Common myeloid progenitor, CD34-positive (primary cell): ENCODE measurements at regions not wholly inside any gene's neighbourhood (a gene's known extent, or its start where the extent isn't known, plus 50 kb on each side); places are given as distances from the start of the nearest gene placed in this dataset.

Source experiments
- CTCF ChIA-PET: fragments of 350-600 bp; sonication (Branson Sonifier 250); formaldehyde crosslinking; loops from one replicate; lab custom pipeline; 2021; ENCODE audit warnings: antibody characterized with exemption; lab: Charles Lee
- POLR2A ChIA-PET: fragments of 350-600 bp; sonication (Branson Sonifier 250); formaldehyde crosslinking; loops from one replicate; lab custom pipeline; 2021; ENCODE audit warnings: antibody characterized with exemption; lab: Charles Lee
- DNase-seq, 3 donors: peaks; one replicate each; pipeline versions ENCODE4 v3.0.0 to v3.0.0-alpha.2; 2013
- H3K27ac ChIP-seq, 2 experiments: 1 replicate in 1 of 2; 2 replicates in 1 of 2; pipeline ENCODE4 v1.7.0; 2013; ENCODE audit warnings: inconsistent platforms in 2 of 2, low read length in 2 of 2, mild to moderate bottlenecking in 2 of 2, low read depth in 1 of 2, moderate library complexity in 1 of 2; ENCODE audit not compliant: severe bottlenecking in 2 of 2, insufficient read depth in 1 of 2, poor library complexity in 1 of 2
- H3K27me3 ChIP-seq, 5 experiments: replicated peaks in 2 of 5; 1 replicate in 3 of 5; 2 replicates in 2 of 5; pipeline versions ENCODE4 v1.6.1 to v1.7.0; 2013; ENCODE audit warnings: low read length in 4 of 5, mild to moderate bottlenecking in 2 of 5, moderate library complexity in 2 of 5, inconsistent platforms in 1 of 5; ENCODE audit not compliant: insufficient read depth in 5 of 5, control insufficient read depth in 4 of 5
- H3K36me3 ChIP-seq, 4 experiments: 1 replicate in 2 of 4; 2 replicates in 2 of 4; pipeline versions ENCODE4 v1.6.1 to v1.7.0; 2013; ENCODE audit warnings: low read length in 3 of 4, control low read depth in 1 of 4, mild to moderate bottlenecking in 1 of 4; ENCODE audit not compliant: control insufficient read depth in 4 of 4, insufficient read depth in 4 of 4
- H3K4me1 ChIP-seq, 4 experiments: 1 replicate in 3 of 4; 2 replicates in 1 of 4; pipeline versions ENCODE4 v1.6.1 to v1.7.1; 2013; ENCODE audit warnings: low read length in 3 of 4, mild to moderate bottlenecking in 3 of 4, control low read depth in 1 of 4, inconsistent platforms in 1 of 4, moderate library complexity in 1 of 4; ENCODE audit not compliant: control insufficient read depth in 4 of 4, insufficient read depth in 4 of 4; ENCODE audit errors: control extremely low read depth in 1 of 4
- H3K4me3 ChIP-seq, 7 experiments: 1 replicate in 4 of 7; 2 replicates in 3 of 7; pipeline versions ENCODE4 v1.5.1 to v1.7.0; 2013; ENCODE audit warnings: mild to moderate bottlenecking in 7 of 7, low read length in 6 of 7, moderate library complexity in 6 of 7, inconsistent platforms in 2 of 7, low read depth in 2 of 7, control low read depth in 1 of 7; ENCODE audit not compliant: insufficient read depth in 4 of 7, control insufficient read depth in 1 of 7; ENCODE audit errors: extremely low read depth in 1 of 7
- H3K9me3 ChIP-seq, 5 experiments: 1 replicate in 4 of 5; 2 replicates in 1 of 5; pipeline versions ENCODE4 v1.6.1 to v1.7.1; 2013; ENCODE audit warnings: low read length in 4 of 5, mild to moderate bottlenecking in 2 of 5, inconsistent platforms in 1 of 5, low read depth in 1 of 5, moderate library complexity in 1 of 5; ENCODE audit not compliant: control insufficient read depth in 4 of 5, insufficient read depth in 2 of 5; ENCODE audit errors: control extremely low read depth in 1 of 5
- WGBS: methylation state at CpG from one replicate; pipeline ENCODE4 v1.1.5; 2013; ENCODE audit not compliant: insufficient coverage; 5-methylcytosine and 5-hydroxymethylcytosine counted together

DNA sequence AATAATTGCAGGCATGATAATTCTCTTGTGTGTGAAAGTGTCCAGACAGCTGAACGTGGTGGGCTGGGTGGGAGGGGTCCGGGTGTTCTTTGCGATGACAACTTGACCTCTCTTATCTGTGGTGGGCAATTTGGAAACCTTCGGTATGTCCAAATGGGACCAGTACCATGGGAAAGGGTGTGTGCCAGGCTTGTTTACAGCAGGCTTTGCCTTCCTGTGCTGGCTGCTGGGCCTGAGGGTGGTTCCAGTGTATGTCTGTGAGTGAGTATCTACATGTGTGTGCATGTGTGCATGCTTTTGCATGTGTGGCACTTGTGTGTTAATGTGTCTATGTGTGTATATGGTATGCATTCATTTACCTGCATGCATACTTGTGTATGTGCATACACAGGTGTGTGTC lies 166.4 kb downstream of the GADD45G start:
- ChIA-PET POLR2A (no interaction called here), CTCF (no interaction called here)
- H3K36me3 ChIP-seq = no peaks in the 10 kb centered on the region
- 93% methylated on average over 4 of the region's 4 CpGs for WGBS
- H3K9me3 ChIP-seq = no peaks in the 10 kb centered on the region
- no peak overlapping the region for H3K27ac ChIP-seq
- no peaks in the 10 kb centered on the region for H3K4me1 ChIP-seq
- DNase-seq = no peak
- H3K27me3 ChIP-seq = peaks cover 0 to 2% (median 0%) of the 10 kb centered on the region in 5 experiments
- no peak overlapping the region for H3K4me3 ChIP-seq

DNA sequence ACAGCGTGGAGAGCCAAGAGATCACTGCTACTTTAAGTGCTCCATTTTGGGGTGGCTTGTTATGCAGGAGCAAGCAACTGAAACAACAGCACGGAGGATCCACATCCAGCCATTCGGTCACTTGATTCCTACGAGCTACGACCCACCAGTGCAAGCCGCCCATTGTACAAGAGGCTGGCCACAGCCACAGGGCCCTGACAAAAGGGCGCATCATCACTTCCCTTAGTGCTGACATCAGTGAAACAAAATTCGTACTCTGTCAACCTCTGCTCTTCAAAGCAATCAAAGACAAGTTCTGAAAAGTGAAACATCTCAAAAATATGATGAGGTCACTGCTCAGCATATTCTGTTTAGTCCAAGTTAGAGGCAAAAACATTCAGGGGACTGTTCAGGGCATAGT lies 168.4 kb downstream of the GADD45G start:
- H3K27ac ChIP-seq = no peak overlapping the region
- POLR2A ChIA-PET = no interaction called here
- no peaks in the 10 kb centered on the region for H3K36me3 ChIP-seq
- DNase-seq = no peak
- no peaks in the 10 kb centered on the region for H3K4me1 ChIP-seq
- H3K9me3 ChIP-seq = no peaks in the 10 kb centered on the region
- CTCF ChIA-PET = no interaction called here
- H3K4me3 ChIP-seq = no peak overlapping the region
- WGBS = 94% methylated on average over 8 of the region's 8 CpGs
- H3K27me3 ChIP-seq = peaks cover 0 to 2% (median 0%) of the 10 kb centered on the region in 5 experiments

DNA sequence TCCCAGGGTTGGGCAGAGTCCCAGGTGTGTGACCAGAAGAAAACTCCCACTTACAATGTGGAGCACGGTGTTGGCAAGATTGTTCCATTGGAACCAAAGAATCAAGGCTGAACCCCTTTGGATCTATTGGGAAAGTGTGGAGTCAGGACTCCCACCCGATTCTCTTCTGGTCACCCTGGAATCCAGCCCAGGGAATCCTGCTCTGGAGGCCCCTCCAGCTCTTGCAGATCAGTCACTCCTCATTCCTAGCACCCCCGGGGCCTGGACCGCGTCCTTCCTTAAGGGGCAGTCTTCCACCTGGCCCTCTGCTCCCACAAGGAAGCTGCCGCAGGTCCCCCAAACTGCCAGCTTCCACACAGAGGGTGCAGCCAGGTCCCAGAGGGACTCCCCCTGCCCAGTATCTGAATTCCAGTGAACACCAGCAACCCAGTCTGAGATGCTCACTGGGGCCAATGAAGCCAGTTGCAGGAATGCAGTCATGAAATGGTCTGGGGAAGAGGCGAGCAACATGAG lies 170.1 kb downstream of the GADD45G start:
- ChIA-PET CTCF (no interaction called here), POLR2A (no interaction called here)
- no peak for DNase-seq
- WGBS = 97% methylated on average over 6 of the region's 7 CpGs
- Histone ChIP-seq H3K4me1 (no peaks in the 10 kb centered on the region), H3K9me3 (no peaks in the 10 kb centered on the region), H3K36me3 (no peaks in the 10 kb centered on the region), H3K4me3 (no peak overlapping the region), H3K27me3 (peaks cover 0 to 2% (median 0%) of the 10 kb centered on the region in 5 experiments), H3K27ac (no peak overlapping the region)

DNA sequence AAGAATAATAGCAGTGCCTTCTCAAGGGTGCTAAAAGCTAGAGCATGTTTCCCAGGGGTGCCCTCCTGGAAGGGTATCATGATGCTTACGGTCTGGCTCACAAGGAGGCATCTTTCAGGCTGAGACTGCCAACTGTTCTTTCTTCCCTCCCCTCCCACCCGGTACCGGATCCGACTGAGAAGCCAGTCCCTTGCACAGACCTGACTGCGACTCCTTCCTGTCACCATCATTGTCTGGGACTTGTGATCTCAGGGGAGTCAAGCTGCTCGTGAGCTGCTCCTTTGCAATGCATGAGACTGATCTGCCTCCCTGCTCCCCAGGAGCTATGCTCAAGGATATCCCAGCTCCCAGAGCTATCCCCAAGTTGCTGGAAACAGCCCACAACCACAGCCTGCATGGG lies 170.8 kb downstream of the GADD45G start:
- no peaks in the 10 kb centered on the region for H3K9me3 ChIP-seq
- H3K4me3 ChIP-seq = no peak overlapping the region
- WGBS = 95% methylated on average over 3 of the region's 6 CpGs
- ChIA-PET CTCF (no interaction called here), POLR2A (no interaction called here)
- H3K27ac ChIP-seq = no peak overlapping the region
- H3K27me3 ChIP-seq = peaks cover 0 to 2% (median 0%) of the 10 kb centered on the region in 5 experiments
- no peaks in the 10 kb centered on the region for H3K4me1 ChIP-seq
- DNase-seq = no peak
- H3K36me3 ChIP-seq = no peaks in the 10 kb centered on the region

DNA sequence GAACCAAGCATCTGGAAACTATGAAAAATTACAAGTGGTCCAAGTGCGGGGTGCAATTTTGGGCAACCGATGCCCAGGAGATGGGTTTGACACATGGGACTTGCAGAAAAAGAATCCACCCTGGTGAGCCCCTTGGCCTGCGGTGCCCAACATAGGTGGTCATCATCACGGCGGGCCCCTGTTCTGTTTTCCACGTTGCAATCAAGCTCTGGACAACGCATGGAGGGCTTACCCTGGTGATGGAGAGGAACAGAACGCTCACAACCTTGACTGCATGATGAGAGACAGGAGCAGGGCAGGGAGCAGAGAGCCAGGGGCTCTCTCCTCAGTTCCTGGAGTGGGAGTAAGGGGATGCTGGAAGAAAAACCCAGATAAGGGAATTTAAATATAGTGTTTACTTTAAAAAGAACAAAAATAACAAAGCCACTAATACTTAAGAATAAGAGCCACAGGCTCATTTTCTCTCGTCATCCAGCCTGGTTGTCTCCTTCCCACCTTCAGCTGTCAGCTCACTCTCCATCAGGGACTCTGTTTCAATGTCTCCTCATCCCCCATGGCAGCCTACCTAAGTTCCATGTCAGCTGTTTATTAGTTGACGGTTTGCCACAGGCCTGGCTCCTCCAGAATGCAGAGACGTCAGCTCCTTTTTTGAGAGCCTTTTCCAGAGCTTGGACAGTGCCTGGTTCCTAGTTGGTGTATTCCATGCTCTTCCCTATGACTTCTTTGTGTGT lies 172.1 kb downstream of the GADD45G start:
- Histone ChIP-seq H3K27ac (no peak overlapping the region), H3K4me3 (no peak overlapping the region), H3K27me3 (peaks cover 0 to 2% (median 0%) of the 10 kb centered on the region in 5 experiments), H3K36me3 (no peaks in the 10 kb centered on the region), H3K4me1 (peaks cover 0 to 9% (median 7%) of the 10 kb centered on the region in 4 experiments), H3K9me3 (no peaks in the 10 kb centered on the region)
- CTCF ChIA-PET = interaction anchor here (0.8 kb wide), 1 partner anchor 8 kb away, joined by 3 read pairs; no protein-coding TSS in a partner anchor
- DNase-seq = no peak
- POLR2A ChIA-PET = no interaction called here
- WGBS = 96% methylated on average over 8 of the region's 11 CpGs

DNA sequence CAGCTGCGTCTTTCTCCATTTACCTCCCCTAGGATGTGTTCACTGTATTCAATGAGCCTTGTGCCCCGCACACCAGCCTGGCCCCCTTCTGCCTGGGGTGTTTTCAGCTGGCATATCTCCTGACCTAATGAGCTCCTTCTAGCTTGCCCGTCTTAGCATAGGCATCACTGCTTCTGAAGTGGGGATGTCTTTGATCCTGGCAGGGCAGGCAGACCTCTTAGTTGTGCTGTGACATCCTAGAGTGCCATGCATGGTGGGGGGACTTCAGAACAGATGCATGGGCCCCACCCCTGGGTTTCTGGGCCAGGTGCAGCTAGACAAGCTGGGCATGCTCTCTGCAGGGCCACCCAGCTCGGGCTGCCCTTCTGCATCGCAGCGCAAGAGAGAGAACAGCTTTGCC lies 172.7 kb downstream of the GADD45G start:
- WGBS = 83% methylated on average over 4 of the region's 6 CpGs
- CTCF ChIA-PET = interaction anchor here (0.9 kb wide), 1 partner anchor 27 kb away, joined by 3 read pairs; no protein-coding TSS in a partner anchor
- POLR2A ChIA-PET = no interaction called here

More for the DNA sequence above, 172.7 kb downstream of the GADD45G start:
- H3K27ac ChIP-seq = no peak overlapping the region
- H3K9me3 ChIP-seq = no peaks in the 10 kb centered on the region
- no peak overlapping the region for H3K4me3 ChIP-seq
- H3K27me3 ChIP-seq = peaks cover 0 to 2% (median 0%) of the 10 kb centered on the region in 5 experiments
- peaks cover 0 to 14% (median 12%) of the 10 kb centered on the region in 4 experiments for H3K4me1 ChIP-seq
- no peak for DNase-seq
- no peaks in the 10 kb centered on the region for H3K36me3 ChIP-seq
